HG03039 (cell line): ENCODE measurements at regions not wholly inside any gene's neighbourhood (a gene's known extent, or its start where the extent isn't known, plus 50 kb on each side); places are given as distances from the start of the nearest gene placed in this dataset.

ENCODE experiments used
- ATAC-seq: cut with Tn5 transposase; IDR thresholded peaks from one replicate; pipeline ENCODE4 v1.9.1; 2021; ENCODE audit warnings: mild to moderate bottlenecking, moderate library complexity; ENCODE audit not compliant: unreplicated experiment

GRCh38 chrX:113770071-113770470, 813.8 kb upstream of the HTR2C start:
- no peak for ATAC-seq

- no peak for ATAC-seq
Observed at GRCh38 chrX:113759422-113759821, 824.5 kb upstream of the HTR2C start.

- ATAC-seq = peak; percentile 50
Observed at GRCh38 chrX:113747274-113747973, 836.5 kb upstream of the HTR2C start.

- peak; percentile 54 for ATAC-seq
Observed at GRCh38 chrX:113743069-113743468, 840.8 kb upstream of the HTR2C start.

- no peak for ATAC-seq
Observed at GRCh38 chrX:113741744-113742143, 842.1 kb upstream of the HTR2C start.

GRCh38 chrX:113728937-113729336, 854.9 kb upstream of the HTR2C start:
- no peak for ATAC-seq

- ATAC-seq = no peak
Observed at GRCh38 chrX:113726898-113727297, 857.0 kb upstream of the HTR2C start.

GRCh38 chrX:113726466-113726865, 857.4 kb upstream of the HTR2C start:
- ATAC-seq = no peak

GRCh38 chrX:113726009-113726408, 857.9 kb upstream of the HTR2C start:
- ATAC-seq = no peak

- ATAC-seq = no peak
Observed at GRCh38 chrX:113699939-113700338, 859.3 kb upstream of the AMOT start.

- no peak for ATAC-seq
Observed at GRCh38 chrX:113675278-113675677, 834.6 kb upstream of the AMOT start.

- ATAC-seq = no peak
Observed at GRCh38 chrX:113651306-113651705, 810.7 kb upstream of the AMOT start.

- no peak for ATAC-seq
Observed at GRCh38 chrX:113644426-113644825, 803.8 kb upstream of the AMOT start.

GRCh38 chrX:113634565-113634964, 793.9 kb upstream of the AMOT start:
- no peak for ATAC-seq

GRCh38 chrX:113629326-113629725, 788.7 kb upstream of the AMOT start:
- no peak for ATAC-seq

GRCh38 chrX:113594123-113594841, 753.7 kb upstream of the AMOT start:
- ATAC-seq = no peak

GRCh38 chrX:113586281-113586898, 745.8 kb upstream of the AMOT start:
- ATAC-seq = no peak

- no peak for ATAC-seq
Observed at GRCh38 chrX:113580486-113580885, 739.9 kb upstream of the AMOT start.

- no peak for ATAC-seq
Observed at GRCh38 chrX:113558576-113558975, 717.9 kb upstream of the AMOT start.

- no peak for ATAC-seq
Observed at GRCh38 chrX:113551919-113552318, 711.3 kb upstream of the AMOT start.

GRCh38 chrX:113548308-113549015, 707.8 kb upstream of the AMOT start:
- no peak for ATAC-seq
